H1 (cell line): ENCODE measurements at regions not wholly inside any gene's neighbourhood (a gene's known extent, or its start where the extent isn't known, plus 50 kb on each side); places are given as distances from the start of the nearest gene placed in this dataset.

Source experiments
- CHD7 ChIP-seq: fragments of 300-600 bp; sonication (generic); IDR thresholded peaks from 2 replicates; pipeline ENCODE4 v1.7.1; 2012; ENCODE audit warnings: low read length, moderate library complexity, mild to moderate bottlenecking, inconsistent platforms; ENCODE audit not compliant: insufficient replicate concordance
- POU5F1 ChIP-seq: IDR thresholded peaks from 2 replicates; pipeline ENCODE4 v1.6.1; 2011; ENCODE audit warnings: low read depth, mild to moderate bottlenecking, low read length, moderate library complexity
- SP4 ChIP-seq: IDR thresholded peaks from 2 replicates; pipeline ENCODE4 v1.6.1; 2012; ENCODE audit warnings: low read length, inconsistent platforms
- ZNF274 ChIP-seq: IDR thresholded peaks from 2 replicates; pipeline ENCODE4 v1.7.0; 2012; ENCODE audit warnings: low read length, borderline replicate concordance; ENCODE audit errors: extremely low read depth

GRCh38 chr2:85959826-85960225 is 71.0 kb upstream of the ST3GAL5 start (continued):
- TF ChIP-seq CHD7, result no peak
- TF ChIP-seq POU5F1, result no peak
- no peak for TF ChIP-seq SP4
- TF ChIP-seq ZNF274, result no peak
- TF ChIP-seq, all 59 proteins: peak for 0
